HG03064 (cell line): ENCODE measurements at regions not wholly inside any gene's neighbourhood (a gene's known extent, or its start where the extent isn't known, plus 50 kb on each side); places are given as distances from the start of the nearest gene placed in this dataset.

Experiments used
- ATAC-seq: cut with Tn5 transposase; IDR thresholded peaks from one replicate; pipeline ENCODE4 v1.9.1; 2021; ENCODE audit warnings: low read depth; ENCODE audit not compliant: unreplicated experiment

DNA sequence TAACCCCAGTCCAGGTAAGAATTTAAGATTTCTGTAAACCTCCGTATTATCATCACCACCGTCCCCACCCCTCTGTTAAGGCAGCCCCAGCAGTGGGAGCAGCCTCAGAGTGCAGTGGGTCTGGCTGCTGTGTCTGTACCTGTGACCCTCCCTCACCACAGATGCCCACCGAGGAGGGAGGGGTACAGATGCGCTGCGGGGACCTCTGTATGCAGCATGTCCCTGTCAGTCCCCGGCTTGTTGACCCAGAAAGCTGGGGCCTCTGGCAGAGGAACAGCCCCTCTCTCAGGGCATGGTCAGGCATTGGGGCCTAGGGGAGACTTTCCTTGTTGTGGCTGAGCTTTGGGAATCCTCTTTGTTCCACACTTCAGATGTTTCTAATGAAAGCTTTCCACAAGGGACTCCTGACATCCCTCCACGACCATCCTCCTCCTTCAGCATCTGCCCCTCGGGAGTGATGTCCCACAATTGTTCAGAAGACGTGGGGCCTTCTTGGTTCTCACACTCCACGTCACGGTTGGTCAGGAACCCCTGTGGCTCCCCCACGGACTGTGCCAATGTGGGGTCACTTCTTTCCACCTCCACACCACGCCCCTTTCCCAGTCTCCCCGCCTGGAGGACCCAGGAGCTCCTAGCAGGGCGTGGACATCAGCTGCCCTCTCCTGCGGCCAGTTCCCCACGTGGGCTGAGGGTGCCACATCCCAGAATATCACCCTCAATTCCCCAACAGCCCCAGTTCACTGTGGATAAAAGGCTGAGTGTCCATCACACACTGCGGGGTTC, 384.2 kb upstream of the MYT1L start:
- ATAC-seq, result no peak

- no peak for ATAC-seq
Measured at GRCh38 chr2:2714408-2714807, 383.3 kb upstream of the MYT1L start.

DNA sequence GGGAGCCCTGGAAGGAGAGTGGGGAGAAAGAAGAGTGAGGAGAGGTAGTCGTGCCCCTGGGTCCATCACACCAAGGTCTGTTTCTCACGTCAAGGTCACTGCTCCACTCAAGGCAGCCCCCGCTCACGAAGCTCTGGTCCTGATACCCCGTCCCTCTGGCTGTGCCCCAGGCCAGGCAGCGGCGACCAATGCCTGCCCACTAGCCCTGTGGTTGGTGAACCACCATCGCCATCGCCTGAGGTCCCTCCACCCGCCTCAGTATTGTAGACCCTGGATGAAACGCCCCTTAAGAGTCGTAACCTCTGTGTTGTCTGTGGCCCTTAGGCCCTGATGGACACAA, 378.3 kb upstream of the MYT1L start:
- no peak for ATAC-seq

DNA sequence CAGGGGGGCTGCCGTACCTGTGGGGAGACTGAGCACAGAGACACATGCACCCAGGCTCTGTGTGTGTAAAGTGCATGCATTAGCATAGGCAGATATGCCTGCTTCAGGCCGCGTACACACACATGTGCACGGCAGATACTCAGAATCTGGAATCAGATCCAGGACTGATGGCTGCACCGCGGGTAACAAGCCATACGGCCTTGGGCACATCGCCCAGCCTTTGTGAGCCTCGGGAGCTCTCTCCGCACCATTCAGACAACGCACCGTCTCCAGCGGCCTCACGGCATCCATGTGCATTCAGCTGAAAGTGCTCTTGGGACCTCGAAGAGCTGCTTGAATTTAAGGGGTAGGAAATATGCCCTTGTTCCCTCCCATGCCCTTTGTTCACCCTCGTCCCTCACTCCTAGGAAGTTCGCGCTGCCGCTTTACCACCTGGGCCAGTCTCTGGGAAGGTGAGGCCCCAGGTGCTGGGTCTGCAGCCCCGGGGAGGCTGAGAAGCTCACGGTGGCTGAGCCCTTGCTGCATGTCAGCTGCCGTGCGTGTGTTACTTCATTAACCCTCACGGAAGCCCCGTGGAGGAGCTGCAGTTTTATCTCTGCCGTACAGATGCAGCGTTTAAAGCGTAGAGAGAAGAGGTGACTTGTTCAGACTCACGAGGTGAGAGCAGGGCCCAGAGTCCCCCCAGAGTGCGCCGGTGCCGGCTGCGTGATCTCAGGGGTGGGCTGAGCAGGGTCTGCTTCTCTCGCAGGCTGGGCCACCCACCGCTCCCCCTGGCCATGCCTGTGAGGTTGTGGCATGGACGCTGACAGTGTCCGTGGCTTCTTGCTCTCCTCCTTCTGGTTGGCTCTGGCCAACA, 377.7 kb upstream of the MYT1L start:
- ATAC-seq, result no peak

GRCh38 chr2:2707206-2707991, 376.3 kb upstream of the MYT1L start:
- ATAC-seq, result no peak

DNA sequence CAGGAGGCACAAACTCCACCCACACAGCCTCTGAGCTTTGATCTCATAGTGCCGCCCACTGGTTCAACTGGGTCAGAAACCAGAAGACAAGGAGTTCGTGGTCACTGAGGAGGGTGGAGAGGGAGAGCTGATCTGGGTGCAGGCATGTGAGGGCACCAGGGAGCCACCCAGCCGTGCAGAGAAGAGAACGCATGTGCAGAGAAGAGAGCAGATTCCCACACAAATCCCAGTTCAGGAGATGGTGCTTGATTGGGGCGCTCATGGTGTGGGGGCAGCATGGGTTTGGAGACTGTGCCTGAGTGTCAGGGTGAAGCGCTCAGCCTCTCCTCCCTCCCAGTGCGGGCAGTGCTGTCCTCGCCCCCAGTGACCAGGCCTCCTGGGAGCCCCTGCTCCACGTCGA, 375.2 kb upstream of the MYT1L start:
- no peak for ATAC-seq

DNA sequence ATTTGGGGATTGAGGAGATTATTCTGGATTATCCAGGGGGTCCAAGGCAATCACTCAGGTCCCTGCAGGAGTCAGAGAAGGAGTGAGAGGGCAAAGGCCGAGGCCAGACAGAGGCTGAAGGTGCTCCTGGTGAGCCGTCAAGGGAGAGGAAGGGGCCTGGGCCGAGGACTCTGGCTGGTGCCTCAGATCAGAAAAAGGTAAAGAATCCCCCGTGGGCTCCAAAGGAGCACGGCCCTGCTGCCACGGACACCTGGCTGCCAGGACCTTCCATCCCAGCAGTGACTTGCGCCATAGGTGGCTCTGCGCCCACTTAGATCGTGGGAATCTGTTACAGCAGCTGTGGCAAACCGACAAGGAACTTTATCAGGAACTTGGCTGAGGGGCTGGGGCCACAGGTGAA, 374.8 kb upstream of the MYT1L start:
- no peak for ATAC-seq

- ATAC-seq, result no peak
Measured at GRCh38 chr2:2704428-2705090, 373.5 kb upstream of the MYT1L start.

DNA sequence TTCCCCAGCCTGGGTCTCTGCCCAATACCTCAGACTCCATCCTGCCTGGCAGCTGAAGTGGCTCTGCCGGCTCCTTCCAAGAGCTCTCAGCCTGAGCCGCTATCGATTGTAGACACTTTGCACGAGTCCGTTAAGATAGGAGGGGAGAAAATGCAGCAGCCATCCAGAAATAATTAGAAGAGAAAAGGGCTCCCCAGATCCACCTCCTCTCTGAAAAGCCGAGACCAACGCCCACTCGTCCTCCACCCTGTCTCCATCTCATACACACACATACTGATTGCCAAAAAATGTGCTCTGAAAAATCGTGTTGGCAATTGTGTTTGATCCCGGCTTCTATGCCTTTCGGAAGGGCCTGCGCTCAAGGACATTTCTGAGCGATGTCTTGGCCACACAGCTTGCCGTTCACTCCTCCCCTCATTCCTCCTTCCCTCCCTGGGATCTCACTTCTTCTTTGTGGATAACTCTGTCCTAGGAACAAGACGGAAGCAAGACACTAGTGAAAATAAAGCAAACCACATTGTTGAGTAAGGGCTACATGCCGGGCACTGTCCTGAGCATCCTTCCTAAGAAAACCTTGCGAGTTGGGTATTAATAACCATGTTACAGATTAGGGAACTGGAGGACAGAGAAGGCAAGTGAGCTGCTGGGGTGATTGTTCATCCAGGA, 372.8 kb upstream of the MYT1L start:
- no peak for ATAC-seq

- no peak for ATAC-seq
Measured at GRCh38 chr2:2703172-2703571, 372.1 kb upstream of the MYT1L start.

- ATAC-seq, result no peak
Measured at GRCh38 chr2:2702385-2702784, 371.3 kb upstream of the MYT1L start.

GRCh38 chr2:2701813-2702212, 370.7 kb upstream of the MYT1L start:
- no peak for ATAC-seq

DNA sequence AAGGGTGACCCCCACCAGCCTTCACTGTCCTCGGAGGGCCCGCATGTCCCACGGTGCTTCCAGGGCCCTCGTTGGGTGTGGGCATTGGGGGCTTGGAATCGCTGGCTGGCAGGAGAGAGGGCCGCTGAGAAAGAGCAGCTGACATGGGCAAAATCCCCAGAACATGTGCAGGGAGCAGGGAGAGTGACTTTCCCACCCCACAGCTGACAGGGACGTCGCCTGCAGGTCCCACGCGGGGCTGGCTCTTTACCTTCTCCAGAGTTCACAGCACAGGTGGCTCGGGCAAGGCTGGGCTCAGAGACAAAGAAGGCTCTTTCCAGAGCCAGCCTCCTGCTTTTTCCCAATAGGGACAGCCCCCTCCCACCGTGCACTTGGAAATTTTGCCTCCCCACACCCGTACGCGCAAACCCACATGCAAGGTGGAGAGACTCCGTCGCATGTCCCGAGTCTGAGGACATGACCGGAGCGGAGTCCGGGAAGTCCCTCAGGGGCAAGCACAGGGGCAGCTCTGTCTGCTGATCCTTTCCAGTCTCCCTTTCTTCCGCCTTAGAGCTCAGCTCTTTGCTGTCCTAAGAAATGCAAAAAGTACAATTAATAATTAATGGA, 370.2 kb upstream of the MYT1L start:
- ATAC-seq, result no peak

DNA sequence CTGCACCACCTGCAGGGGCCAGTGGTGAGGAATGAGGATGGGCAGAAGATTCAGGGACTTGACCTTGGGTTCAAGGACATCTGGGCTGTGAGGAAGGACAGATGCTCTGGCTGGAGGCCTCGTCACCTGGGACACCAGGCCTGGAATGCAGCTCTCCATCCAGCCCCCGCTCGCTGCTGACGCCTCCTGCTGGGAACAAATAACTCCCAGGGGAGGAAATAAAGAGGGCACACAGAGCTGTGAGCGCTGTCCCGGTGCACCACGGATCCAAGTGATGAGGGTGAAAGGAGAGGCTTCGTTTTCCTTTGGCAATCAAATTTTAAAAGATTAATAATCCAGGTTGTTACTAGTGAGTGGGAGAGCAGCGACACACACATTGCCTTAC, 368.0 kb upstream of the MYT1L start:
- no peak for ATAC-seq

- no peak for ATAC-seq
Measured at GRCh38 chr2:2698182-2699120, 367.4 kb upstream of the MYT1L start.

DNA sequence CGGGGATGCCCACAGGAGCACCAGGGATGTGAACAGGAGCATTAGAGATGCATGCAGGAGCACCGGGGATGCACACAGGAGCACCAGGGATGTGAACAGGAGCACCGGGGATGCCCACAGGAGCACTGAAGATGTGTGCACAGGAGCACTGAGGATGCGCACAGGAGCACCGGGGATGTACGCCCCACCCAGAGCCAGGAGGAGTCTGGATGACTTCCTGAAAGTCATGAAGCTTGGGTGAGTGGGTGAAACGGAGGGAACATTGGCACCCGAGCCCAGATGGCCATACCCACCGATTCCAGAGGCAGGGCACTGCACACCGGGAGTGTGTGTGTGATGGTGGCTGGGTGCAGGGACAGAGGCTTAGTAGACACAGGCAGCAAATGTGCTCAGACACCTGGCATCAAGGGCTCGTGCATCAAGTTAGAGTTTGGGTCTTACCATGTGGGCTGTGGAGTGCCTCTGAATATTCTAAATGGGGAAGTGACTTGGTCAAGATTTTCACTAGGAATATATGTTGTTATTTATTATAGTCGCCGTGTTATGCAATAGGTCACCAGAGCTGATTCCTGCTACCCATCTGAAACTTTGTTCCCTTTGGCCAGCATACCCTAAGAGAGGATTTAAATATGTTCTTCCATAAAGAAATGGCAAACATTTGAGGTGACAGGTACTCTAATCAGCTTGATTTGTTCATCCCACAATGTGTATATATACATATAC, 365.8 kb upstream of the MYT1L start:
- ATAC-seq, result no peak

- ATAC-seq, result no peak
Measured at GRCh38 chr2:2696325-2696724, 365.2 kb upstream of the MYT1L start.

DNA sequence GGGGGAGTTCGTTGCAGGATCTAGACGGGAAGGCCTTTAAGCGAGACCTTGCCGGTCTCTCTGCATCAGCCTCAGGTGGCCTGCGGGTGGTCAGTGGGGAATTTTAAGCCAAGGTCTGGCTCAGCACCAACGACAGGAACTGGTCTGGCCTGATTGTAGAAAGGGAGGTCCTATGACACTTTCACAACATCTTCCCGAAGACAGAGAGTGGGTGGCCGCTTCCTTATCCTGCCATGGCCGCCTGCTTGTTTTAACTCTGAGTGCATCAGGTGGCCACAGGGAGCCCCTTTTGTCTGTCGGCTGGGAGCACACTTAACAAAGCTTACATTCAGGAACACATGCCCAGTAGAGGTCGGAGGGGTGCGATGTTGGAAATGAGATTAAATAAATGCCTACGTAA, 363.7 kb upstream of the MYT1L start:
- ATAC-seq, result no peak
